Spinal cord (tissue), 9 donors: ENCODE measurements at regions not wholly inside any gene's neighbourhood (a gene's known extent, or its start where the extent isn't known, plus 50 kb on each side); places are given as distances from the start of the nearest gene placed in this dataset.

Experiments used
- DNase-seq, 6 donors: peaks; one replicate each; pipeline versions ENCODE4 v3.0.0 to v3.0.0-alpha.2; 2013 to 2015; ENCODE audit warnings: low spot score in 6 of 6, low read depth in 4 of 6
- H3K27ac ChIP-seq: one replicate; pipeline ENCODE4 v1.5.1; 2013; ENCODE audit warnings: low read depth, low read length, control low read depth
- H3K27me3 ChIP-seq: one replicate; pipeline ENCODE4 v1.6.1; 2013; ENCODE audit warnings: low read length; ENCODE audit not compliant: control insufficient read depth, insufficient read depth
- H3K36me3 ChIP-seq: one replicate; pipeline ENCODE4 v1.6.1; 2013; ENCODE audit warnings: low read length; ENCODE audit not compliant: control insufficient read depth, insufficient read depth
- H3K4me1 ChIP-seq: one replicate; pipeline ENCODE4 v1.6.1; 2013; ENCODE audit warnings: low read length; ENCODE audit not compliant: control insufficient read depth, insufficient read depth
- H3K4me3 ChIP-seq: one replicate; pipeline ENCODE4 v1.5.1; 2013; ENCODE audit warnings: low read depth, low read length, control low read depth
- H3K9me3 ChIP-seq: one replicate; pipeline ENCODE4 v1.6.1; 2013; ENCODE audit warnings: low read length; ENCODE audit not compliant: control insufficient read depth, insufficient read depth
- WGBS: methylation state at CpG from one replicate; pipeline ENCODE4 v1.1.5; 2013; ENCODE audit warnings: missing lambda C conversion rate; ENCODE audit not compliant: insufficient coverage; 5-methylcytosine and 5-hydroxymethylcytosine counted together
- donor health status: healthy.

- H3K27ac ChIP-seq = no peak overlapping the region
- H3K9me3 ChIP-seq = no peaks in the 10 kb centered on the region
- H3K4me3 ChIP-seq = no peak overlapping the region
- H3K4me1 ChIP-seq = no peaks in the 10 kb centered on the region
- H3K36me3 ChIP-seq = no peaks in the 10 kb centered on the region
- DNase-seq = no peak
- no peaks in the 10 kb centered on the region for H3K27me3 ChIP-seq
Measured at GRCh38 chr14:46323404-46323762, 328.2 kb downstream of the RPL10L start.

- Histone ChIP-seq H3K4me1 (no peaks in the 10 kb centered on the region), H3K36me3 (no peaks in the 10 kb centered on the region), H3K27me3 (no peaks in the 10 kb centered on the region), H3K9me3 (no peaks in the 10 kb centered on the region), H3K27ac (no peak overlapping the region), H3K4me3 (no peak overlapping the region)
- WGBS = 70% methylated on average over 2 of the region's 3 CpGs
- DNase-seq = no peak
Measured at GRCh38 chr14:46322730-46323403, 328.7 kb downstream of the RPL10L start.

GRCh38 chr14:46322076-46322475 is 329.5 kb downstream of the RPL10L start:
- Histone ChIP-seq H3K27me3 (no peaks in the 10 kb centered on the region), H3K36me3 (no peaks in the 10 kb centered on the region), H3K9me3 (no peaks in the 10 kb centered on the region), H3K4me3 (no peak overlapping the region), H3K27ac (no peak overlapping the region), H3K4me1 (no peaks in the 10 kb centered on the region)
- no CpG with 5 or more reads among the region's 1 CpG for WGBS
- no peak for DNase-seq

GRCh38 chr14:46306267-46306666 is 345.3 kb downstream of the RPL10L start:
- no peaks in the 10 kb centered on the region for H3K9me3 ChIP-seq
- H3K4me1 ChIP-seq = no peaks in the 10 kb centered on the region
- H3K36me3 ChIP-seq = no peaks in the 10 kb centered on the region
- H3K27me3 ChIP-seq = no peaks in the 10 kb centered on the region
- 40% methylated on average over 1 of the region's 2 CpGs for WGBS
- DNase-seq = no peak
- H3K27ac ChIP-seq = no peak overlapping the region
- H3K4me3 ChIP-seq = no peak overlapping the region

- no peaks in the 10 kb centered on the region for H3K27me3 ChIP-seq
Measured at GRCh38 chr14:46300765-46301164, 350.8 kb downstream of the RPL10L start.

GRCh38 chr14:46290706-46291105 is 360.9 kb downstream of the RPL10L start:
- Histone ChIP-seq H3K4me1 (no peaks in the 10 kb centered on the region), H3K27me3 (no peaks in the 10 kb centered on the region), H3K4me3 (no peak overlapping the region), H3K9me3 (no peaks in the 10 kb centered on the region), H3K27ac (no peak overlapping the region), H3K36me3 (no peaks in the 10 kb centered on the region)
- no peak for DNase-seq

More at GRCh38 chr14:46300765-46301164, 350.8 kb downstream of the RPL10L start:
- Histone ChIP-seq H3K4me1 (no peaks in the 10 kb centered on the region), H3K9me3 (peaks cover 2% of the 10 kb centered on the region), H3K36me3 (no peaks in the 10 kb centered on the region), H3K27ac (no peak overlapping the region), H3K4me3 (no peak overlapping the region)
- no peak for DNase-seq
- WGBS = no CpG with 5 or more reads among the region's 2 CpGs

GRCh38 chr14:46279776-46280175 is 371.8 kb downstream of the RPL10L start:
- no peaks in the 10 kb centered on the region for H3K9me3 ChIP-seq
- no peaks in the 10 kb centered on the region for H3K36me3 ChIP-seq
- no peak overlapping the region for H3K4me3 ChIP-seq
- H3K4me1 ChIP-seq = no peaks in the 10 kb centered on the region
- no peak overlapping the region for H3K27ac ChIP-seq
- no peaks in the 10 kb centered on the region for H3K27me3 ChIP-seq
- no peak for DNase-seq
- no CpG with 5 or more reads among the region's 1 CpG for WGBS

- Histone ChIP-seq H3K4me3 (no peak overlapping the region), H3K27me3 (no peaks in the 10 kb centered on the region), H3K36me3 (no peaks in the 10 kb centered on the region), H3K4me1 (no peaks in the 10 kb centered on the region), H3K27ac (no peak overlapping the region), H3K9me3 (no peaks in the 10 kb centered on the region)
- no peak for DNase-seq
- no CpG with 5 or more reads among the region's 6 CpGs for WGBS
Measured at GRCh38 chr14:46279327-46279726, 372.3 kb downstream of the RPL10L start.

- Histone ChIP-seq H3K27me3 (no peaks in the 10 kb centered on the region), H3K4me1 (no peaks in the 10 kb centered on the region), H3K36me3 (no peaks in the 10 kb centered on the region), H3K27ac (no peak overlapping the region), H3K9me3 (no peaks in the 10 kb centered on the region), H3K4me3 (no peak overlapping the region)
- no peak for DNase-seq
- WGBS = 13% methylated on average over 2 of the region's 4 CpGs
Measured at GRCh38 chr14:46259536-46259935, 392.0 kb downstream of the RPL10L start.

- H3K4me1 ChIP-seq = no peaks in the 10 kb centered on the region
- H3K36me3 ChIP-seq = no peaks in the 10 kb centered on the region
- no peaks in the 10 kb centered on the region for H3K27me3 ChIP-seq
- DNase-seq = no peak
- WGBS = no CpG with 5 or more reads among the region's 3 CpGs
- H3K4me3 ChIP-seq = no peak overlapping the region
- no peak overlapping the region for H3K27ac ChIP-seq
- H3K9me3 ChIP-seq = no peaks in the 10 kb centered on the region
Measured at GRCh38 chr14:46256381-46256780, 395.2 kb downstream of the RPL10L start.
